ENCODE measurements at regions not wholly inside any gene's neighbourhood (a gene's known extent, or its start where the extent isn't known, plus 50 kb on each side); places are given as distances from the start of the nearest gene placed in this dataset.

GRCh38 chr17:64773836-64774761 is 112.0 kb upstream of the SMURF2 start (continued):
- TF ChIP-seq SOX13 (IDR thresholded peaks at IDR 0.05), result no peak
- TF ChIP-seq SOX13 (CRISPR knock-in tag; conservative IDR thresholded peaks at IDR 0.05 in 1 of 2, IDR thresholded peaks at IDR 0.05 in 1 of 2), result 0 out of 4 replicates have a peak, but pooled peaks of 1 of the 2 experiments have one; percentile 4
- peak; percentile 72; the same call in 1 of the 2 replicates for TF ChIP-seq ZNF724P (CRISPR knock-in tag; IDR thresholded peaks at IDR 0.05; ENCODE audit: borderline replicate concordance)
- TF ChIP-seq ZNF687 (CRISPR knock-in tag; IDR thresholded peaks at IDR 0.05), result peak; percentile 81
- no peak for TF ChIP-seq ZNF230 (CRISPR knock-in tag; IDR thresholded peaks at IDR 0.05)
- no peak for TF ChIP-seq ZBED4 (CRISPR knock-in tag; IDR thresholded peaks at IDR 0.05; ENCODE audit: borderline replicate concordance)
- TF ChIP-seq HMGXB3 (CRISPR knock-in tag; IDR thresholded peaks at IDR 0.05; ENCODE audit: borderline replicate concordance), result peak; percentile 66; the same call in 1 of the 2 replicates
- TF ChIP-seq ARNT2 (CRISPR knock-in tag; IDR thresholded peaks at IDR 0.05; ENCODE audit: low read depth), result peak; percentile 72
- no peak for TF ChIP-seq SRY (CRISPR knock-in tag; IDR thresholded peaks at IDR 0.05)
- TF ChIP-seq GLMP (CRISPR knock-in tag; IDR thresholded peaks at IDR 0.05; ENCODE audit: borderline replicate concordance), result no peak
- no peak for TF ChIP-seq ATF5 (CRISPR knock-in tag; IDR thresholded peaks at IDR 0.05; ENCODE audit: low read depth)
- no peak for TF ChIP-seq XBP1 (CRISPR knock-in tag; IDR thresholded peaks at IDR 0.05)

Data from HepG2 (cell line).